ENCODE measurements at regions not wholly inside any gene's neighbourhood (a gene's known extent, or its start where the extent isn't known, plus 50 kb on each side); places are given as distances from the start of the nearest gene placed in this dataset.

DNA sequence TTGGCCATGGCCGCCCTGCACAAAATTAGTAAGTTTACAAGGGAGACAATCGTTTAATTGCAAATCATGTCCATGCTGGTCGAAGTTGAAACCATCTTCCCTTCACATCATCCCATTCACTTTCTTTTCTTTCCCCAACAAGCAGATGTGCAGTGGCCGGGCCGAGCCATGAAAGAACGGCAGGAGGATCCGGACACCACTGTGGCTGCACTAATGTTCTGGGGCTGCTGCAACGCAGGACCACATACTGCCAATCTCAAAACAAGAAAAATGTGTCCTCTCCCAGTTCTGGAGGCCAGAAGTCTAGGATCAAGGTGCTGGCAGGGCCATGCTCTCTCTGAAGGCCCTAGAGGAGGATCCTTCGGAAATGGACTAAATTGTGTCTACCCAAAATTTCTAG lies 227.4 kb upstream of the MYT1L start:
- no peak for DNase-seq

DNA sequence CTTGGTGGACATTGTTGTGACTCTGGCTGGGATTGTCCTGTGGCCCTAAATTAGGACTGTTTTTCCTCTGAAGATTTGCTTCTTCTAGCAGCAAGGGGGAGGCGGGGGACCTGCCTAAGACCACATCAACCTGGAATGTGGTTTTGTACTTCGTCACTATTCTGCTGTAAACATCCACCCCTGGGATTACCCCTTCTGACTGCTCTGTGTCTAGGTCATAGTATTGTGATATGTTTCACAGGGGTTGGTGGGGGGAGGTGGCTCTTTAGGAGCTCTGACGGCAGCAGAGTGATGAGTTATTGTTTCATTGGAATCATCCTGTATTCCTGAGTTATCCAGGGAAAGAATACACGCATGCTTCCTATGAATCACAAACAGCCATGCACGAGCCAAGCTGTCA lies 226.4 kb upstream of the MYT1L start:
- DNase-seq: no peak

DNA sequence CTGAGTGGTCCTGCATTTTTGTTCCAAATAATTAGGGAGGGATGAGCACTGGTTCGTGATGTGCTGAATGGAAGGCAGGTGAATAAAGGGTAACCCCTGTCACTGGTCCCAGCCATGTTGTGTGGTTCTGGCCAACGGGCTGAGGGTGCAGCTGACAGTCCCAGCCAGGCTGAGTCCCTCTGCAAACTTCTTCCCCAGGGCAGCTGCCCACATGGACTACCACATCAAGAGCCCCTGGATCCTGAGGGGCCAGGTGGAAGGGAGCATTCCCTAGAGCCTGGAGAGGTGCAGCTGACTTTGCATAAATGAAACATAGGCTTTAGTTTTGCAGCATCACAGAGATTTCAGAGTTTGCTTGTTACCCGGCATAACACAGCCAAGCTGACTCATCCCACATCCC lies 219.8 kb upstream of the MYT1L start:
- DNase-seq: no peak

DNA sequence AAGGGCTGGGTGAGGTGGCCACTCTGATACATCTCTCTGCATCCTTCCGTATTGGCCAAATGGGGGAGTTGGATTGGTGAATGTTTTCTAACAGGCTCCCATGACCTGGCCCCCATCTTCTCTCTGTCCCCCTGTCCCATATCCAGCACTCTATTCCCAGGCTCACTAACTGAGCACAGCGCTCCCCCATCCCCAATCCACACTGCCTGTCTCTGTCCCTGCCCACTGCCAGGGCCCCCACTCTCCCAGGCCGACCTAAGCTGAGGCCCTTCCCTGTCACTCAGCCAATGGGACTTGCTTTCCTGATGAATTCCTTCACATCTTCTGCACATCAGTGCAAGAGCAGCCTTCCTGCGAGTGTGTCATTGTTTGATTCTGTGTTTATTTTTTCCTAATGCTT lies 216.8 kb upstream of the MYT1L start:
- DNase-seq: no peak

DNA sequence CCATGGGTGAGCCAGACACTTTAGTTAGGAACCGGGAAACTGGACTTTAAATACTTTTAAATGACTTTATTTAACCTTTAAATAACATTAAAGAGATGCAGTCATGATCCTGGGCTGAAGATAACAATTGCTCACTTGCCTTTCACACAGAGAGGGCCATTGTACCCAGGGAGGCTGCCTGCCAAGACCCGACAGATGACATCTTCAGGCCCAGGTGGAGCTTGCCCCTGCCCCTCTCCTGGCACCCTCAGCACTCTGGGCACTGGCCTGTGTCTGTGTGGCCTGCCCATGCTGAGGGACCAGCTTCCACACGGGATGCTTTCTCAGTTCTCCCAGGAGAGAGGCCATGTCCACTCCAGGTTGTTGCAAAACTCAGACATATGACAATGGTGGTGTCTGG lies 216.4 kb upstream of the MYT1L start:
- DNase-seq: no peak

DNA sequence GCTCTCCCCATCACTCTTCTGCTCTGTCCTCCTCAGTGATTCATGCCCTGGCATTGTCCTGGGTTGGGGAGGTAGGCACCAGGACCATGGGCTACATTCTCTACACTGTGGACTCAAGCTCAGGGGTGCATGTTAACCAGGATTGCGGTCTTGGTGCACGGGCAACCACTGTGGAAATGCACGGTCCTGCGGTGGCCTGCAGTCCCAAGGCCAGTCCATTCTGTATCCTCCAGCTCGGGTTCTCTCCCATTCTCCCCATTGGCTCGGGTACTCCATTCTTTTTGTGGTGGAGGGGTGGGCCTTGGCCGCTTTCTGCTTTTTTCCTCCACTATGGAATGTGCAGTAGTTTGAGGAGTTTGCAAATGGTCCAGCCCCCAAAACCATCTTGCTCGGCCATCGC lies 215.0 kb upstream of the MYT1L start:
- DNase-seq: no peak

DNA sequence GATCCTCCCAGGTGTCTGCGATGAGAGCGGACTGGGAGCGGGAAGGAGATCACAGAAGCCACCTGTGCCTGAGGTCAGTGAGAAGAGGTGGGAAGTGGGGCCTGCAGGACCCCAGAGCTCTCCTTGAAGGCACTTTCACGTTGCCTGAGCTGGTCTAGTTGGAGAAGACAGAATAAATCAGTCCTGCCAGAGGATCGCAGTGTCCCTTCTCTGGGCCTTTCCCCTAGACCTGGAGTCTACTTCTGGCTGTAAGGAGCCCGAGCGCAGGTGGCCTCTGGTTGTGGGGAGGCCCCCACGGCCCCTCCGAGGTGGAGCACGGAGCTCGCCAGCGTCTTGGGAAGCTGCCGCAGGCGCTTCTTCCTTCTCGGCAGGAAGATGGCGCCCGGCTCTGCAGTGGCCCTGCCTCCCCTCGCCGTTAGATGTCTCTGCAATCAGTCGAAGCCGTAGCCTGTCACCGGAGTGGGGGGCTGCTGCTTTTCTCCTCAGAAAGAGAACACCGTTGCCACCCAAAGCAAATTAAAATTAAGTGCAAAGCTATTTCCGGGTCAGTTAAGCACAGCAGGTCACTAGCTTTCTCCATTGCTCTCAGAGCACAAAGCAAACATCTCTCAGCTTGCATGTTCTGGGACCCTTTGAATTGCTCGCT lies 212.0 kb upstream of the MYT1L start:
- no peak for DNase-seq

DNA sequence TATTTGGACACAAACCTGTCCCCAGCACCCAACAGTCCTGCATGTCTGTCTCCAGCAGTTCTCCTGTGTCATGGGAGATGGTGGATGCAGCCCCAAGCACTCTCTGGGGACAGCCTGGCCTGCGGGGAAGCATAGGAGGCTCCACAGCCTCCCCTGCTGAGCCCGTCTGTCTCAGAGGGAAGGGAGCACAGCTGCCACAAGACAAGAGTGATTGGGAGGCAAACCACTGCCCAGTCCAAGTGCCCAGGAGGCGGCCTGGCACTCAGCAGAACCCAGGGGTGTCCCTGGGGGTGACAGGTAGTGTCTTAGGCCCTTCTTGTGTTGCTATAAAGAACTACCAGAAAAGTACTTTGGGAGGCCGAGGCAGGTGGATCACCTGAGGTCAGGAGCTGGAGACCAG lies 211.2 kb upstream of the MYT1L start:
- no peak for DNase-seq

DNA sequence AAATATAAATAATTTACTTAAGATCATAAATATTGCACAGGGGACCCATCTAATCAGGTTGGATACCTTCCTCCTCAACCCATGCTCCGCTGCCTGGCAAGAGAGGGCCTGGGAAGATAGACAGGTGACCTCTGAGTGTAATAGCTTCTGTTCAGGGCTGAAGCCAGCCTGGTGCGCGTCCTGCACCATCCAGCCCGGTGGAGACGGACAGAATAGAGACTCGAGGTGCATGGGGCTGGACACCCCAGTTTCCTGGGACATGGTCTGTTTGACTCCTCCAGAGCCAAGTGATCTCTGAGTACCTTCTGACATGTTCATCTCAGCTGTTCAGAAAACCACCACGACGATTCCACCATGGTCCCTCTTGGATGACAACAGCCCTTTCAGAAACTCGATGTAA lies 209.3 kb upstream of the MYT1L start:
- no peak for DNase-seq

DNA sequence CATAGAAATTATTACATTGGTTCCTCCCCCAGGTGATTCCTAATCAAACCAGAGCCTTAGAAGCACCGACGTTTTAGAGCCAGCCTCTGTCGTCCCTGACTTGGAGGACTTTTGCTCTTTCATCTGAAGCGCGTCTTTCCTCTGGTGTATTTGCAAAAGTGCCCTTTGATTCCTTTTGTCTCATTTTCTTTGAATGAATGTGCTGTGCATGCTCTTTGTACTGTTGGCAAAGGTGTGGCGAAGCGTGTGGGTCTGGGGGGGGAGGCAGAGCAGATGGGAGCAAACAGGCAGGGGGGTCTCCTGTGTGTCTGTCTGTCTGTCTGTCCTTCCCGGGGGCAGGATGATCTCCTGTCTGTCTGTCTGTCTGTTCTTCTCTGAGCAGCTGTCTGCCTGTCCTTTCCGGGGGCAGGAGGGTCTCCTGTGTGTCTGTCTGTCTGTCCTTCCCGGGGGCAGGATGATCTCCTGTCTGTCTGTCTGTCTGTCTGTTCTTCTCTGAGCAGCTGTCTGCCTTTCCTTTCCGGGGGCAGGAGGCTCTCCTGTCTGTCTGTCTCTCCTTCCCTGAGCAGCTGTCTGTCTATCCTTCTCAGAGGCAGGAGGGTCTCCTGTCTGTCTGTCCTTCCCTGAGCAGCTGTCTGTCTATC lies 205.5 kb upstream of the MYT1L start:
- DNase-seq: no peak

DNA sequence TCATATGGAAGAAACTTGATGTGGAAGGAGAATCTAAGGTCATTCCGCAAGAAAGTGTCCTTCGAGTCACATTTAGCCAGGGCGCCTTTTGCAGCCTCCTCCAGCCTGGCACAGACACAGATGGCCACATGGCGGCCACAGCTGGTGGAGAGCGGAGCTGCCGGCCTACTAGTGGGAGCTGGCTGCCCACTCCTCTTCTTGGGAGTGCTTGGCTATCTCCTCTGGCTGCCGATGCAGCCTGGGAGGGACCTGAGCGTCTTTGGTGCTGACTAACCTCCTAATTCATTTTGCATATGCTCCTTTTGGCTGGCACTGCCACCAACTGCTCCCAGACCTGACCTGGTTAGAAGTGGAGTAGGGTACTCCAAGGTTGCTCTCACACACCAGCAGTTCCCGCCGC lies 199.3 kb upstream of the MYT1L start:
- no peak for DNase-seq

DNA sequence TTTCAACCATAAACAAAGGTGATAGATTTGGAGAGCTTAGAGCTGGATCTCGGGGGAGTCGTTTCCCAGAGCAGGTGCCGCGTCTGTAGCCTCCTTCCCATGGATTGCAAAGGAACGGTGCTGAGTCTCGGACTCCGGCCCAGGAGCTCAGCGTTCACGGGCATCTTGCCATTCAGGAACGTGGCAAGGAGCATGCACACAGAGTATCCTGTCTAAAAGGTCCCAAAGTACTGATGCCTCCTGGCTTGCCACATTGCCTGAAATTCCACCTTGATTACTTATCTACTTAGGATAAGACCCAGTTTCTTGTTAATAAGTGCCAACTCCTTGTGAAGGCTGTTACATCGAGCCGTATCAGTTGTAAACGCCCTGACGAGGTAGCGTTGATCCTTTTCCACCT lies 197.8 kb upstream of the MYT1L start:
- no peak for DNase-seq

DNA sequence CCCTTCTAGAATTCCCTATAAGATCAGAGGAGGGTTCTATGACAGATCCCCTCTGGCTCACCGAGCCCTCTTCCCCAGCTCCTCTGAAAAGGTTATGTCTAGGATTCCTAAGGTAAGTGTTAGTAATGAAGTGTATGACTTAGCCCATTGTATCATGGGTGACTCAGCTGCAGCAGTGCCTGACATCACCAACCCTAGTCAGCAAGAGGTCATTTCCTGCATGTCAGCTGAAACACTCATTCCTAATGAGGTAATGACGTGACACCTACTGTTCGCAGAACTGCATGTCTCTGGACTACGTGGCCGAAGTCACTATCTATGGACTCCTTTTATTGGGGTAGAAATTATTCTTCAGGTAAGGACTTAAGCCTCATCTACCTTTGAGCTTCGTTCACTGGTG lies 196.1 kb upstream of the MYT1L start:
- DNase-seq: no peak

DNA sequence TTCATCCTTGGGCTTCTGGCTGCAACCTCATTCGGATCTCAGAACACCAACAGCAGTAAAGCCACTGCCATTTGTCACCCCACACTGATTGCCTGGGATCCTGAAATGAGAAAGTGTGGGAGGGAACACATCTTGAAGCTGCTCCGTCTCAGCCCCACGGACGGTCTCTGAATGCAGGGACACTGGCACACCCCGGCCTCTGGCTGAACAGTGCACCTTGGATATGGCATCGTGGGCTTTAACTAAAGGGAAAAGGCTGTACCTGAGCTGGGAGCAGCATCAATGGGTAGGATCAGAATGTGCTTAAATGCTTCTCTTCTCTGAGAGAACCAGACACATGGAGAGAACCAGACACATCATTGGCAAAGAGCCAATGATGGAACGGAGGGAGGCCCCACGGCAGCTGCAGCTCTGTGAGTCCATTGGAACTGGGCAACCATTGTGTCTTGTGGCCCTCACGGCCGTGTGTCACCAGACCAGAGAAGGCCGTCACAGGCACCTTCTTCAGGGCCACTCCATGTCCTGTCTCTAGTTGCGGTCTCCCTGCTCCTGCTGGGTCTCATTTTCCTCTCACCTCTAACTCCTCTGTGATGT lies 193.4 kb upstream of the MYT1L start:
- DNase-seq: no peak

DNA sequence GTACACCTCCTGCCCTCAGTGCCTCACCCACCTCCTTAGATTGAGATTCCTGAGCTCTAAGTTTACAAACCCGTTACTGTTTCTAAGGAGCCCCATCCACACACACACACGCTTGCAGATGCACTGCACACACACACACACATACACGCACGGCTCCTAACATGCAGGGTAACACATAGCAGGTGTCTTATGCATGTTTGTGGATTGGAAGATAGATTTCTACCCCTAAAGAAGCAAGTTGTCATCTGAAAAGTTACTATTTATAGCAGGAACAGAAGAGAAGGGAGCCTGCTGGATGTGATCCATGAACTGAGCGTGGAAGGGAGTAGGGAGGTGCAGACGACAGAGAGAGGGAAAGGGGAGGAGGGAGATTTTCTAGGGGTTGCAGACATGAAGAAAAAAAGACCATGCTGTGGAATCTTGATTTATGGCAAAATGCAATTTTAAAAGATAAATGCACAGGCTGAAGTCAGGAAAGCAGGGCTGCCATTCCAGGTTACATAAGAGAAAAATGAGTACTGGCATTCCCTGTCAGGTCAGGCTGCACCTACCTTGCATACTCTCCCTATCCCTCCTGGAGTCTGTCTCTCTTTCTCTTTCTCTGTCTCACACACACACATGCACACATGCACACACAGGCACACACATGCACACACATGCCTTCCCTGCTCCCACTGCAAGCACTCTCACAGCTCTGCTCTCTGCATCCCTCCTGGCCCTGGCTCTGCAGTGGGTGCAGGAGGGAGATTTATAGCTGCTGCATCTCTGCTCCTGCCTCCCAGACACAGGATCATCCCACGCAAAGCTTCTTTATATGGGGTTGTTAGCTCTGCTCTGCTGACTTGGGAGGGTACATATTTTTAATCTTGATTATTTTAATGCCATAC lies 192.6 kb upstream of the MYT1L start:
- no peak for DNase-seq

DNA sequence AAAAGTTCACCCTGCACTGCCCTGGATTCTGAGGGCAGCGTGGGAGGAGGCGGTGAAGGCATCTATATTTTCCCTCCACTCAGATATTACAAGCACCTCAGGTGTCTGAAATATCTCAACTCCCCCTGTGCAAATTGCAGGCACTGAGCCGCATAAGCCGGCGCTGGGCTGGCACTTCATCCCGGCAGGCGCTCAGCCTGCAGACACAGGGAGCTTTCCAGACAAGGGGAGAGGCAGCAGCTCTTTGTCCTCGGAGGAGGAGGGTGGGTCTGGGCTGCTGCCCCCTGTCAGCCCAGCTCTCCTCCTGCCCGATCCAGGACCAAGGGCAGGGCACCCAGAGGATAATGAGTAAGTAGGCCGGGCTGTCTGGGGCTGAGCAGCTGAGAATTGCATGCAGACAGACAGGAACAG lies 189.3 kb upstream of the MYT1L start:
- DNase-seq: no peak

DNA sequence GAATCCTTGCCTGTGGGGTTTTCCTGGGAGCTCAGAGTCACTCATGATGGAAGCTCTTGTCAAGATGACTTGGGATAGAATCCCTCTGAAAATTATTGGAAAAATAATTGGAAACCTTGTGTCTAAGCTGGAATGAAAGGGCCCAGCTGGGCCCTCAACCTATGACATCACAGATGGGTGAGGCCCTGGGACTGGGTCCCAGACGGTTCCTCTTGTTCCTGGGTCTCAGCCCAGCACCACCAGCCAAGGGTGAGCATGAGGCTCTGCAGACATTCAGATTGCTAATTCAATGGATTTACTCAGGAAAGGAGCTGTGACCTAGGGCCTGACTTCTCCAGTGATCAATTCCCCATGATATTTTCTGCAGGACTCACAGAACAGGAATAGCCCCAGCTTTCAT lies 188.3 kb upstream of the MYT1L start:
- no peak for DNase-seq

DNA sequence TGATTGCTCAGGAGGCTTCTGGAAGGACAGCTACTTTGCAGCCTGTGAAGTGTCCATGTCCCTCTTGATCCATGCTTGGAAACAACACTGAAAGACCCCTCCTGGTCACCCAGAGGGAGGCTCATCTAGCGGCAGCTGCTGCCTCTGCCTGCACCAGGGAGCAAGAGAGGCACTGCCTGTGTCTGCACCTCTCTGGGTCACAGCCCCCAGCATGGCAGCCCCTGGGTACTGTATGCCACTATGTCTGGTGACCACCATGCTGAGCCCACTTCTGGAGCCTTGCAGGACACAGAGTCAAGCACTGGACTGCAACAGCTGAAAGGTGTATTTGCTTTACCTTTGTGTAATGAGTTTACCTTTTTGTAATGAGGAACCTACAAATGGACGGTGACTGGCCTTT lies 186.3 kb upstream of the MYT1L start:
- no peak for DNase-seq

DNA sequence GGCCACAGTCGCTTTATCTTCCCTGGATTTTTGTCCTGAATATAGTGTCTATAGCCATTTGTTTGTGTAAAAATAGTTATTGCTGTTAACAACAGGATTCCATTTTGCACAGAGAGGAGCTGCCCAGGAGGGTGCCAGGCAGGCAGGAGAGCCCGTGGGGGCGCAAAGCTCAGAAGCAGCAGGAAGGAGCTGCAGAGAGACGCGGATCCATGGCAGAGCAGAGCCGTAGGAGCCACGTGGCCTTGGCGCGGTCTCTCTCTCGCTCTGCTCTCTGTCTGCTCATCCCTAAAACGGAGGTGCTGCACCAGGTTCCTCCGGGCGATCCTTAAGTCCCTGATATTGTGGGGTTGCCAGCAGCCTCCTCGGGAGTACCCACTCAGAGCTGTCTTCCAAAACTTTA lies 185.3 kb upstream of the MYT1L start:
- DNase-seq: no peak

DNA sequence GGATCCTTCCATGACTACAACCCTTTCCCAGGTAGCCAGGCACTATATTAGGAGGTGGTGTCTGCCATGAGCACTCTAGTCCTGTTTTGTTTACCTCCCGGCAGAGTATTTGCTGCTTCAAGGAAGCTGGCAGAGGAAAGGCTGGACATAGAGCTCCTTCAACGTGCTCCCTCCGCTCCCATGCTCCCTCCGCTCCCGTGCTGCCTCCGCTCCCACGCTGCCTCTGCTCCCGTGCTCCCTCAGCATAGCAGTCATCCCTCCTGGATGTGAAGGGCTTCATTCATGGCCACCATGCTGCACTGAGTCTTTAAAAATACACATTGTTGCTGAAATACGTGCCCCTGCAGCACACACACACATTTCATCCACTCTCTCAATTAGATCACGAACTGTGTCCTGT lies 181.9 kb upstream of the MYT1L start:
- DNase-seq: no peak

DNA sequence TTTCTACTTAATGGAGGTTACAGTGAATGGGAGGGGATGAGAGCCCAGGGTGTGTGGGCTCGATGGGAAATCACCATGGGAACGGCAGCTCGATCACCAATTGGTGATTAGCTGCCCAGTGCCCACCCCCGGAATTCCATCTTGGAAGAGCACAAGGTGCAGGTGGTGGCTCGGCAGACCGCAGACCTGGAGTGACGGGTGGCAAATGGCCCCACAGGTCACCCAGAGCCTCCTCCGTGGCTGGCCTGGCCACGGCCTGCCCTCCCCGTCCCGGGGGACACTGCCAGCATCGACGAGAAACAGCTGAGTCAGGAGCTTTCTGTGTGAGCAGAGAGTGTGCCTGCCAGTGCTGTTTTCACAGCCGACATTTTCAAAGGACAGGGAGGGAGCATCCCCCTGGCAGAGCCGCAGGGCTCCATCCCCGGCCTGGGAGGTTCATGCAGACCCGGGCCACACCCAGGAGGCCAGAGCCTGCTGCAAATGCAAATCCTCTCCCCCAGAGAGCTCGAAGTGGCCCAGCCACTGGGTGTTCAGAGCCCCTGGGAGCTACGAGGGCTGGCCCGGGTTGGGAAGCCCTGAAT lies 176.4 kb upstream of the MYT1L start:
- no peak for DNase-seq

DNA sequence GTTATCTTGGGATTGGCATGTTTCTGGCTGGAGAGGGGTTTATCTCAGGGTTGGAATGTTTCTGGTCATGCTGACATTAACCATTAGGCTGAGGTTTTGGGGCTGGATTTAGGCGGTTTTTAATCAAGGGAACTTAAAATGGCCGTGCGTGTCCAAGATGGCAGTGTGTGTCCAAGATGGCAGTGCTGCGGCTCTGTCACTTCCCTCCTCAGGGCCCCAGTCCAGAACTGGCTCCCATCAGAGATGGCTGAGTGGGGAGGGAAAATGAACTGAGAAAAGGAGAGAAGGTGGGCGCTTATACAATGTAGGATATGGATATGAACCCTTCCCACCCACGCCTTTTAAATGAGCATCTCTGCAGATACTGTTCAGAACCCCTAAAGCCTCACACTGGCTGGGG lies 175.5 kb upstream of the MYT1L start:
- DNase-seq: no peak

DNA sequence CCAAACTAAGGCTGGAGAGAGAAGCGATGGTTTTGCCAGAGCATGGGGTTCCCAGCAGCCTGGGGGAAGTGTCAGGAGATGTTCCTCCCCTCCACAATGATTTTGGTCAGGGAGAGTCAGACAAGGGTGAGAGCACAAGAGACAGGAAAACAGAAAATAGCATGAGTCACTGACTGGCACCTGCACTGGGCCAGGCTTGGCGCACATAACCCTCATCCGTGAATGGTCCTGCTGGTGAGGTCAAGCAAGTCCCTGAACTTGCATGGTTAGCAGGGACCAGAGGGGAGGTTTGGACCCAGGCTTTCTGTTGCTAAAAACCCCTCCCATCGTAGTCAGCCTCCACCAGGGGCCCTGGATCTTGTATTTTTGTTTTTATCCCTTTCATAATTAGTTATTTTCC lies 174.5 kb upstream of the MYT1L start:
- DNase-seq: no peak
